ENCODE measurements at regions not wholly inside any gene's neighbourhood (a gene's known extent, or its start where the extent isn't known, plus 50 kb on each side); places are given as distances from the start of the nearest gene placed in this dataset.

DNA sequence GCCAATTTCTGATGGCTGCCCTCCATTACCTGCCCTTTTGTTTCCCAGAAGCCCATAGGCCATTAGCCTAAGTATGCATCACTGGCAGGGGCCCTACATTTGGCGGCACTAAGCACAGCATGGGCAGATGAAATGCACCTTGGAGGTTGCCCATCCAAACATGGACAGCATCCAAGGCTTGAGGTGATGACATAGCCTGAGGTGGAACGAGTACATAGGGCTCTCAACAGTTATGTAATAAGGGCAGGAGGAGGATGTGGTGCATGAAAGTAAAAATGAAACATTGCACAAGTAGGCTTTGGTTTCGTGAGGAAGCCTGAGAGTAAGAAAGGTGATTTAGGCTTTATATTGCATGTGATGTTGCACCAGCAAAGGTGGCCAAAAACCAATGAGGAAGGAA is 148.1 kb downstream of the FAM76B start:
- 85% methylated on average over 3 of the region's 3 CpGs; no CpG with 5 or more reads in 1 of the 2 experiments for WGBS, 2 experiments (ENCODE audit: extremely low coverage in 1 of 2, insufficient coverage in 1 of 2, insufficient read length in 1 of 2, insufficient replicate concordance in 2 of 2, low coverage in 1 of 2, low lambda C conversion rate in 2 of 2, missing lambda C conversion rate in 1 of 2)
- POLR2A ChIA-PET (ENCODE audit: partially characterized antibody) = no interaction called here
- no peak for TF ChIP-seq CHD7 (IDR thresholded peaks at IDR 0.05; ENCODE audit: insufficient replicate concordance, low read length)

More for the DNA sequence above, 148.1 kb downstream of the FAM76B start:
- no peaks in the 10 kb centered on the region for H3K4me1 ChIP-seq (replicated peaks in 1 of 4; ENCODE audit: control insufficient read depth in 3 of 4, insufficient read depth in 4 of 4, low read length in 3 of 4)
- H3K4me3 ChIP-seq (ENCODE audit: extremely low read depth in 1 of 4, insufficient read depth in 2 of 4, low read depth in 3 of 4, low read length in 4 of 4) = no peak overlapping the region
- no peaks in the 10 kb centered on the region for H3K79me1 ChIP-seq (ENCODE audit: low read depth, low read length)
- H3K27me3 ChIP-seq (replicated peaks in 1 of 4; ENCODE audit: control insufficient read depth in 3 of 4, extremely low read depth in 1 of 4, insufficient read depth in 3 of 4, low read length in 3 of 4) = no peaks in the 10 kb centered on the region
- no peak for DNase-seq (ENCODE audit: low read depth in 1 of 2, low spot score in 2 of 2)
- H3K4me2 ChIP-seq (ENCODE audit: insufficient read depth in 1 of 2, low read depth in 2 of 2, low read length in 2 of 2) = no peak overlapping the region
- no peak overlapping the region for H2AFZ ChIP-seq (ENCODE audit: low read length)
- H4K20me1 ChIP-seq (replicated peaks in 1 of 2; ENCODE audit: control insufficient read depth in 1 of 2, insufficient read depth in 2 of 2, low read length in 2 of 2) = no peaks in the 10 kb centered on the region
- no peaks in the 10 kb centered on the region for H3K36me3 ChIP-seq (ENCODE audit: control insufficient read depth in 2 of 4, insufficient read depth in 4 of 4, low read length in 3 of 4)
- no peak overlapping the region for H2BK20ac ChIP-seq (ENCODE audit: low read length)
- no peak overlapping the region for H3K14ac ChIP-seq (ENCODE audit: insufficient read length)
- no peak overlapping the region for H4K5ac ChIP-seq (ENCODE audit: insufficient read length, low read depth, low read length)
- no peak overlapping the region for H2BK15ac ChIP-seq (ENCODE audit: low read length)
- CTCF ChIA-PET (ENCODE audit: partially characterized antibody) = interaction anchor here (0.7 to 0.9 kb wide), 2 partner anchors 25 to 268 kb away, joined by 3 to 4 read pairs; no protein-coding TSS in a partner anchor
- H3K27ac ChIP-seq (ENCODE audit: low read depth, low read length) = no peak overlapping the region
- H2BK12ac ChIP-seq (ENCODE audit: low read depth, low read length) = no peak overlapping the region
- no peak overlapping the region for H3K23ac ChIP-seq (ENCODE audit: insufficient read length)
- H4K91ac ChIP-seq (replicated peaks; ENCODE audit: insufficient read length, low read length) = no peak overlapping the region
- no peak overlapping the region for H3K18ac ChIP-seq (ENCODE audit: extremely low read depth, low read length)
- no peak overlapping the region for H2BK120ac ChIP-seq (replicated peaks; ENCODE audit: low read depth, low read length)
- H3K23me2 ChIP-seq (ENCODE audit: low read depth, low read length) = no peaks in the 10 kb centered on the region
- no peak overlapping the region for H2AK5ac ChIP-seq (ENCODE audit: low read depth, low read length)
- no peaks in the 10 kb centered on the region for H3K9me3 ChIP-seq (ENCODE audit: insufficient read depth in 2 of 2, low read depth in 1 of 2, low read length in 1 of 2)
- H3K56ac ChIP-seq (replicated peaks; ENCODE audit: insufficient read length, low read depth, low read length) = no peak overlapping the region
- FAIRE-seq = no peak
- no peak overlapping the region for H4K8ac ChIP-seq (ENCODE audit: extremely low read depth, insufficient read depth, low read length)
- no peak overlapping the region for H3K4ac ChIP-seq (replicated peaks; ENCODE audit: insufficient read length, low read depth, low read length)
- H2BK5ac ChIP-seq (ENCODE audit: low read depth, low read length) = no peak overlapping the region
- H3K79me2 ChIP-seq (ENCODE audit: control insufficient read depth in 1 of 2, insufficient read depth in 2 of 2, low read length in 2 of 2) = no peaks in the 10 kb centered on the region
- no peak overlapping the region for H3K9ac ChIP-seq (replicated peaks in 1 of 4; ENCODE audit: extremely low read depth in 1 of 4, low read depth in 3 of 4, low read length in 3 of 4)
